HEK293T (cell line): ENCODE measurements at regions not wholly inside any gene's neighbourhood (a gene's known extent, or its start where the extent isn't known, plus 50 kb on each side); places are given as distances from the start of the nearest gene placed in this dataset.

ENCODE experiments used
- BHLHE40 ChIP-seq: fragments of 450-650 bp; IDR thresholded peaks from 2 replicates; pipeline ENCODE4 v1.6.1; 2016; ENCODE audit warnings: mild to moderate bottlenecking, moderate library complexity, borderline replicate concordance
- ELF4 ChIP-seq: fragments of 450-650 bp; IDR thresholded peaks from 2 replicates; pipeline ENCODE4 v1.6.1; 2017; ENCODE audit warnings: antibody characterized with exemption
- FOXA1 ChIP-seq: fragments of 450-650 bp; IDR thresholded peaks from 2 replicates; pipeline ENCODE4 v1.6.1; 2016; ENCODE audit warnings: mild to moderate bottlenecking
- FOXK2 ChIP-seq: fragments of 450-650 bp; IDR thresholded peaks from 2 replicates; pipeline ENCODE4 v1.6.1; 2016; ENCODE audit warnings: mild to moderate bottlenecking
- FOXM1 ChIP-seq: fragments of 450-650 bp; IDR thresholded peaks from 2 replicates; pipeline ENCODE4 v1.6.1; 2017; ENCODE audit warnings: mild to moderate bottlenecking, borderline replicate concordance
- HDGF ChIP-seq: fragments of 450-650 bp; IDR thresholded peaks from 2 replicates; pipeline ENCODE4 v1.6.1; 2017; ENCODE audit warnings: antibody characterized with exemption, borderline replicate concordance
- LEF1 ChIP-seq: fragments of 450-650 bp; IDR thresholded peaks from 2 replicates; pipeline ENCODE4 v1.6.1; 2017; ENCODE audit warnings: mild to moderate bottlenecking, borderline replicate concordance
- NFRKB ChIP-seq: fragments of 450-650 bp; IDR thresholded peaks from 2 replicates; pipeline ENCODE4 v1.6.1; 2016; ENCODE audit warnings: mild to moderate bottlenecking, moderate library complexity
- SP1 ChIP-seq: fragments of 450-650 bp; IDR thresholded peaks from 2 replicates; pipeline ENCODE4 v1.6.1; 2017
- SUZ12 ChIP-seq: fragments of 450-650 bp; IDR thresholded peaks from 2 replicates; pipeline ENCODE4 v1.6.1; 2016; ENCODE audit warnings: mild to moderate bottlenecking
- TARDBP ChIP-seq: fragments of 450-650 bp; IDR thresholded peaks from 2 replicates; pipeline ENCODE4 v1.6.1; 2016
- ZNF384 ChIP-seq: fragments of 450-650 bp; IDR thresholded peaks from 2 replicates; pipeline ENCODE4 v1.6.1; 2016
- TF ChIP-seq, protein P1 (sequence below): fragments of 450-650 bp; IDR thresholded peaks from 2 replicates; pipeline ENCODE4 v1.6.1; 2016

DNA sequence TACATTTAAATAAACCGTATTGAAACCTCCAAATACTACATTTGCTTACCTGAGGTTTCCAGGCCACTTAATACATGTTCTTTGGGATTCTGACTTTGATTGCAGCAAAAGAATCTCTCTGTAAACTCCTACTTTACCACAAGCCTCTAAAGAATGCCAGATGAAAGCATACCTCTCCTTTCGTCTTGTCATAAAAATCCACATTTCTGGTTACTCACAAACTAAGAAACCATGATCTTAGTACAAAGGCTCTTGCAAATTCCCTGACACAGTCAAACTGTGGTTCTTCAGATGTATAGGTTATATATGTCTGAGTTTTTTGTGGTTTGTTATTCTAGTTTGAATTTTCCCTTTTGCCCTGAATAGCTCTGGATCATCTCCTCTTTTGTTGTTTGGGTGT, 188.4 kb downstream of the RAP2B start:
- no peak for TF ChIP-seq BHLHE40
- TF ChIP-seq NFRKB, result no peak
- TF ChIP-seq ZNF384, result no peak
- no peak for TF ChIP-seq ELF4
- TF ChIP-seq FOXK2, result no peak
- no peak for TF ChIP-seq SP1
- TF ChIP-seq FOXM1, result no peak
- no peak for TF ChIP-seq TARDBP
- no peak for TF ChIP-seq SUZ12
- TF ChIP-seq, protein P1, sequence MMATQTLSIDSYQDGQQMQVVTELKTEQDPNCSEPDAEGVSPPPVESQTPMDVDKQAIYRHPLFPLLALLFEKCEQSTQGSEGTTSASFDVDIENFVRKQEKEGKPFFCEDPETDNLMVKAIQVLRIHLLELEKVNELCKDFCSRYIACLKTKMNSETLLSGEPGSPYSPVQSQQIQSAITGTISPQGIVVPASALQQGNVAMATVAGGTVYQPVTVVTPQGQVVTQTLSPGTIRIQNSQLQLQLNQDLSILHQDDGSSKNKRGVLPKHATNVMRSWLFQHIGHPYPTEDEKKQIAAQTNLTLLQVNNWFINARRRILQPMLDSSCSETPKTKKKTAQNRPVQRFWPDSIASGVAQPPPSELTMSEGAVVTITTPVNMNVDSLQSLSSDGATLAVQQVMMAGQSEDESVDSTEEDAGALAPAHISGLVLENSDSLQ, result no peak
- TF ChIP-seq FOXA1, result no peak
- TF ChIP-seq HDGF, result no peak
- TF ChIP-seq LEF1, result no peak
